SKM-1 treated with dmso at 0.1 percent for 144 hours (cell line): ENCODE measurements at regions not wholly inside any gene's neighbourhood (a gene's known extent, or its start where the extent isn't known, plus 50 kb on each side); places are given as distances from the start of the nearest gene placed in this dataset.
A peak's percentile ranks its signal among the peaks of the same experiment; 100 is the strongest.
"Not testable (repeated sequence)": the region's sequence is repeated elsewhere in the genome, so short reads cannot be mapped to it uniquely, and the experiment has no call there.

Source experiments
- DNase-seq: peaks from one replicate; lab custom pipeline; 2025; ENCODE audit not compliant: unreplicated experiment; lab: John Stamatoyannopoulos, UW

- no peak for DNase-seq
Measured at GRCh38 chr12:87015352-87015751, 759.2 kb upstream of the MGAT4C start.

- DNase-seq: no peak
Measured at GRCh38 chr12:87008785-87009384, 752.7 kb upstream of the MGAT4C start.

- no peak for DNase-seq
Measured at GRCh38 chr12:87001102-87001501, 744.9 kb upstream of the MGAT4C start.

GRCh38 chr12:86985298-86985697 lies 729.1 kb upstream of the MGAT4C start:
- no peak for DNase-seq

- not testable (repeated sequence) for DNase-seq
Measured at GRCh38 chr12:86970595-86970994, 714.4 kb upstream of the MGAT4C start.

- no peak for DNase-seq
Measured at GRCh38 chr12:86959766-86960458, 703.7 kb upstream of the MGAT4C start.

GRCh38 chr12:86950444-86950843 lies 694.3 kb upstream of the MGAT4C start:
- DNase-seq: no peak

GRCh38 chr12:86950043-86950442 lies 693.9 kb upstream of the MGAT4C start:
- DNase-seq: no peak

GRCh38 chr12:86948851-86949250 lies 692.7 kb upstream of the MGAT4C start:
- DNase-seq: no peak

- no peak for DNase-seq
Measured at GRCh38 chr12:86945685-86946196, 689.5 kb upstream of the MGAT4C start.

- DNase-seq: not testable (repeated sequence)
Measured at GRCh38 chr12:86944197-86944819, 688.1 kb upstream of the MGAT4C start.

GRCh38 chr12:86931714-86932113 lies 675.5 kb upstream of the MGAT4C start:
- DNase-seq: no peak

- DNase-seq: no peak
Measured at GRCh38 chr12:86929962-86930361, 673.8 kb upstream of the MGAT4C start.

GRCh38 chr12:86917121-86917520 lies 660.9 kb upstream of the MGAT4C start:
- DNase-seq: no peak

- DNase-seq: peak; percentile 22
Measured at GRCh38 chr12:86914721-86915120, 658.5 kb upstream of the MGAT4C start.

GRCh38 chr12:86911973-86912372 lies 655.8 kb upstream of the MGAT4C start:
- no peak for DNase-seq

- DNase-seq: no peak
Measured at GRCh38 chr12:86903159-86903558, 647.0 kb upstream of the MGAT4C start.

- DNase-seq: no peak
Measured at GRCh38 chr12:86860776-86861175, 604.6 kb upstream of the MGAT4C start.

- no peak for DNase-seq
Measured at GRCh38 chr12:86852451-86852850, 596.3 kb upstream of the MGAT4C start.

- no peak for DNase-seq
Measured at GRCh38 chr12:86838711-86839110, 582.5 kb upstream of the MGAT4C start.

- no peak for DNase-seq
Measured at GRCh38 chr12:86838260-86838659, 582.1 kb upstream of the MGAT4C start.

- DNase-seq: no peak
Measured at GRCh38 chr12:86837246-86837645, 581.1 kb upstream of the MGAT4C start.
